ENCODE measurements at regions not wholly inside any gene's neighbourhood (a gene's known extent, or its start where the extent isn't known, plus 50 kb on each side); places are given as distances from the start of the nearest gene placed in this dataset.
"Not testable (repeated sequence)": the region's sequence is repeated elsewhere in the genome, so short reads cannot be mapped to it uniquely, and the experiment has no call there.

DNA sequence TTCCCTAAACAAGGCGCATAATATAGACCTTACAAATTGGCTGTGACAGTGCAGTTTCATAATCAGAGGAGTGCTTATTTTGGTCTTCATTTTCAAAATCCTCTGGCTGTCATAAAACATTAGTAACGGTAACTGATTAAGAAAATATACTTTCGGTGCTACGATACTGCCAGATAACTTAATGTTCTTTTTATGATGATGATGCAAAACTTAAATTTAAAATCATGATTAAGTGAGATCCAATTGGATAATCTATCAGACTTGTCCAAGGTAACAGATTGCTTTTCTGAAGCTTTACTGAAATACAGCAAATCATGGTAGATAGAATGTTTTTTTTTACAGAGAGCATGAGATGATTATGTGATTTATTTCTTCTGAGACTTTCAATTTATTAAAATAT lies 364.2 kb upstream of the CNTN3 start:
- no peaks in the 10 kb centered on the region for H3K36me3 Mint-ChIP-seq (ENCODE audit: low read depth)
- peaks cover 1% of the 10 kb centered on the region for H3K9me3 Mint-ChIP-seq
- intact Hi-C loops (cut with micrococcal nuclease), result no loop called here
- no peaks in the 10 kb centered on the region for H3K4me1 Mint-ChIP-seq (ENCODE audit: low read depth)
- H3K4me3 Mint-ChIP-seq, result no peak overlapping the region
- H3K27ac Mint-ChIP-seq, result no peak overlapping the region
- H3K27me3 Mint-ChIP-seq, result no peaks in the 10 kb centered on the region

DNA sequence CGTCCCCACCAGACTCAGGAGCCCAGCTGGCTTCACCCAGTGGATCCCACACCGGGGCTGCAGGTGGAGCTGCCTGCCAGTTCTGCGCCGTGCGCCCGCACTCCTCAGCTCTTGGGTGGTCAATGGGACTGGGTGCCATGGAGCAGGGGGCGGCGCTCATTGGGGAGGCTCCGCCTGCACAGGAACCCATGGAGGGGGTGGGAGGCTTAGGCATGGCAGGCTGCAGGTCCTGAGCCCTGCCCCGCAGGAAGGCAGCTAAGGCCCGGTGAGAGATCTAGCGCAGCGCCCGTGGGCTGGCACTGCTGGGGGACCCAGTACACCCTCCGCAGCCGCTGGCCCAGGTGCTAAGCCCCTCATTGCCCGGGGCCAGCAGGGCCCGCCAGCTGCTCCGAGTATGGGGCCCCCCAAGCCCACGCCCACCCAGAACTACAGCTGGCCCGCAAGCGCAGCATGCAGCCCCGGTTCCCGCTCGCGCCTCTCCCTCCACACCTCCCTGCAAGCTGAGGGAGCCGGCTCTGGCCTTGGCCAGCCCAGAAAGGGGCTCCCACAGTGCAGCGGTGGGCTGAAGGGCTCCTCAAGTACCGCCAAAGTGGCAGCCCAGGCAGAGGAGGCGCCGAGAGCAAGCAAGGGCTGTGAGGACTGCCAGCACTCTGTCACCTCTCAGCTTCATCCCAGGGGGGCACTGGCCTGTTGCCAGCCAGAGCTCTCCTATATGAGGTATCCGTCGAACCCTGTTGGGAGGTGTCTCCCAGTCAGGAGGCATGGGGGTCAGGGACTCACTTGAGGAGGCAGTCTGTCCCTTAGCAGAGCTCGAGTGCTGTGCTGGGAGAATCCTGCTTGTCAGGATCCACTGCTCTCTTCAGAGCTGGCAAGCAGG lies 370.8 kb upstream of the CNTN3 start:
- H3K27me3 Mint-ChIP-seq; intact Hi-C loops (cut with micrococcal nuclease); H3K36me3 Mint-ChIP-seq (ENCODE audit: low read depth); H3K4me1 Mint-ChIP-seq (ENCODE audit: low read depth); H3K4me3 Mint-ChIP-seq; H3K27ac Mint-ChIP-seq: not testable (repeated sequence)
- H3K9me3 Mint-ChIP-seq, result peaks cover 27% of the 10 kb centered on the region

DNA sequence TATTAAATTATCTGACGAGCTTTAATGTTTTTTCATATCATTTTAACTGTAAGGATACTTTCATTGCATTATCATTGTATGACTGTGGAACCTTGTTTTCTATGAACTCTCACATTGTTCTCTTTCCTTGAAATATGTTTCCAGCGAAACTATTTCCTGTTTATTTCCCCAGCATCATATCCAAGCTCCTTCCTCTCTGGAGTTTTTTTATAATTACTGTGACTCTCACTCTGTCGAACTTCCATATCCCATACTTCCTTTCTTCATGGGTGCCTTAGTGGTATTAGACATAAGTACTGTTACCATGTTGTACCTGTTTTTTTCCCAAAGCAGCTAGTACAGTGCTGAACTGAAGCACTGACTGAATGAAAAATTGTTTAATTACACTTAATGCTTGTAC lies 373.6 kb upstream of the CNTN3 start:
- Mint-ChIP-seq H3K4me3 (no peak overlapping the region), H3K4me1 (ENCODE audit: low read depth) (no peaks in the 10 kb centered on the region), H3K27ac (no peak overlapping the region), H3K27me3 (no peaks in the 10 kb centered on the region), H3K9me3 (peaks cover 27% of the 10 kb centered on the region), H3K36me3 (ENCODE audit: low read depth) (no peaks in the 10 kb centered on the region)
- intact Hi-C loops (cut with micrococcal nuclease), result no loop called here

DNA sequence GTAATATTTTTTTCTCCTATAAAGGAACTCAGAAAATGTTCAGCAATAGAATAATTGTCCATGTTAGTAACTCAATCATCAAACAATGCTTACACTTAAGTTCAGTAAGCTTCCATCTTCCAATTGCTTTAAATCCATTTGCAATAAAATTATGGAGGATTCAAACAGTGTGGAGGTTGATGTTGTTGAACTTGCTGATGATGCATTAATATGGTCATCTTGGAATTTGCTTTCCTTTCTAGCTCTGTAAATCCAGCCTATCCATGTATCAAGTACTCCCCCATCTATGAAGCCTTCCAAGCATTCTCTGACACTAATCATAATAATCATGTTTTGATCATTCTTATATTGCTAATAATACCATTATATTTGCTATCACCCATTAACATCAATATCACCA lies 378.4 kb upstream of the CNTN3 start:
- intact Hi-C loops (cut with micrococcal nuclease), result no loop called here
- no peaks in the 10 kb centered on the region for H3K27me3 Mint-ChIP-seq
- H3K36me3 Mint-ChIP-seq (ENCODE audit: low read depth), result no peaks in the 10 kb centered on the region
- no peaks in the 10 kb centered on the region for H3K9me3 Mint-ChIP-seq
- no peak overlapping the region for H3K27ac Mint-ChIP-seq
- H3K4me1 Mint-ChIP-seq (ENCODE audit: low read depth), result no peaks in the 10 kb centered on the region
- no peak overlapping the region for H3K4me3 Mint-ChIP-seq

DNA sequence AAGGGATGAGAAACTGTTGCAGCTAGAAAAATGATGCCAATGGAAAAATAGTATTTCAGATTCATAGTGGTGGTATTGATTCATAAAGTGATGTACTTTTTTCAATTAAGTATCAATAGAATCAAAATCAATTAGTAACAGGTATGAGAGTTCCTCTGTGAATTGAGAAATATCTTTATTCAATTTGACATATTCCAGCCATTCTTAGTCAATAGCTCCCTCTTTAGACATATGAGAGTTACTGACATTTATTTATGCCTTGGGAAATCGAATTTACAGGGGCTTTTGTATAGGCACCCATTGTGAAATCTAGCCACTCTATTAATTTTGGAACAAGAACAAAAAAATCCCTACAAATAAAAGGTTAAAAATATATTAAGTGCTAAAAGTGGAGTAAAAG lies 386.9 kb upstream of the CNTN3 start:
- H3K36me3 Mint-ChIP-seq (ENCODE audit: low read depth), result no peaks in the 10 kb centered on the region
- no peaks in the 10 kb centered on the region for H3K27me3 Mint-ChIP-seq
- intact Hi-C loops (cut with micrococcal nuclease), result no loop called here

DNA sequence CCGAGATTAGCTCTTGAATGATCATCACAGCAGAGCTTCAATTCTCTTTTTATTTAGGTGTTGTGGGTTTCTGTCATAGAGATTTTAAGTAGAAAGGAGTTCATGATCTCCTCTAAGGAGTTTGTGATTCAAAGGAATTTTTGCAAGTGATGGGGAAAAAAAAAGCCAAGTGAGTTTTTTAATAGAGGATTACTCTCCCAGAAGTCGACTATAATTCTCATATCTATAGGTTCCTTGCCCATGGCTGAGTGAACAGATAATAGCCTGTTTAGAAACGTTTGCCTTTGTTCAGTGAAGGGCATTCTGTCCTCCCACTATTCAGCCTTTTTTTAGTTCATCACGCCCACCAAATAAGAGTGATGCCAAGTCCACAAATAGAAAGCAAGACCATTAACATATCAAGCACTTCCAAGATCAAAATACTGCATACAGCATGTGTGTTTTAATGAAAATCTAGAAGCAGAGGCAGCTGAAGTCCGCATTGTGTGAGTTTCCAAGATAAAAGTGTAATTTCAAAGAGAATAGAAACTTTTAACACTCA lies 398.4 kb upstream of the CNTN3 start:
- H3K27me3 Mint-ChIP-seq, result no peaks in the 10 kb centered on the region
- H3K9me3 Mint-ChIP-seq, result peaks cover 6% of the 10 kb centered on the region
- no peaks in the 10 kb centered on the region for H3K4me1 Mint-ChIP-seq (ENCODE audit: low read depth)
- no peaks in the 10 kb centered on the region for H3K36me3 Mint-ChIP-seq (ENCODE audit: low read depth)
- no peak overlapping the region for H3K4me3 Mint-ChIP-seq
- intact Hi-C loops (cut with micrococcal nuclease), result no loop called here
- H3K27ac Mint-ChIP-seq, result no peak overlapping the region

More for the DNA sequence above, 386.9 kb upstream of the CNTN3 start:
- H3K4me3 Mint-ChIP-seq, result no peak overlapping the region
- no peaks in the 10 kb centered on the region for H3K9me3 Mint-ChIP-seq
- H3K4me1 Mint-ChIP-seq (ENCODE audit: low read depth), result no peaks in the 10 kb centered on the region
- no peak overlapping the region for H3K27ac Mint-ChIP-seq

DNA sequence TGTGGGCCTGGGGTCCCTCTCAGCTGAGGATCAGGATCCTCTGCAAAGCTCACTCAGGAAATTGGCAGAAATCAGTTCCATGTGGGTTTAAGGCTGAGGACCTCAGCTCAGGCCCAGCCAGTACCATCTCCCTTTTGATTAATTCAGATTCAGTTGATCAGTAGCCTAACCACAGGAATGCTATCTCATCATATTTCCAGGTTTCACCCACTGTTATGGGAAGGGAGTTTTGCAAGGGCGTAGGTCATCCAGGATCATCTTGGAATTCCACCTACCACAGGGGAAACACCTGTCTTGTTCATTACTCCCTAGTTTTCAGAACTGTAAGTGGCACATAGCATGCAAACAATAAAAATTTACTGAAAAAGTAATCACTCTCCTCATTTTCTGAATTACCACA lies 399.5 kb upstream of the CNTN3 start:
- no peaks in the 10 kb centered on the region for H3K36me3 Mint-ChIP-seq (ENCODE audit: low read depth)
- no peak overlapping the region for H3K4me3 Mint-ChIP-seq
- H3K4me1 Mint-ChIP-seq (ENCODE audit: low read depth), result no peaks in the 10 kb centered on the region
- no peaks in the 10 kb centered on the region for H3K27me3 Mint-ChIP-seq
- intact Hi-C loops (cut with micrococcal nuclease), result no loop called here
- H3K9me3 Mint-ChIP-seq, result peaks cover 6% of the 10 kb centered on the region
- H3K27ac Mint-ChIP-seq, result no peak overlapping the region

DNA sequence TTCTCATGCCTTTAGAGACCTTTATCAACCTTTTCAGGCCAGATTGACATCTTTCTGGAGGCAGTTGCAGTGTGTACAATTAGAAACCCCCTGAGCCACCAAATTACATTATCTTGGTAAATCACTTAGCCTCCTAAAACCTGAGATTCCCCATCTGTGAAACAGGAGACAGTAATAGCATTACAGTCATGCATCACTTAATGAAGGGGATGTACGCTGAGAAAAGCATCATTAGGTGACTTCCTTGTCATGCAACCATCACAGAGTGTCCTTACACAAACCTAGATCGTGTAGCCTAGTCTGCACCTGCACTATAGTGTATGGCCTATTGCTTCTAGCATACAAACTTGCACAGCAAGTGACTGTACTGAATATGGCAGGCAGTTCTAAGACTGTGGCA lies 400.8 kb upstream of the CNTN3 start:
- Mint-ChIP-seq H3K36me3 (ENCODE audit: low read depth) (no peaks in the 10 kb centered on the region), H3K27ac (no peak overlapping the region), H3K4me3 (no peak overlapping the region), H3K9me3 (peaks cover 2% of the 10 kb centered on the region), H3K4me1 (ENCODE audit: low read depth) (no peaks in the 10 kb centered on the region), H3K27me3 (no peaks in the 10 kb centered on the region)
- intact Hi-C loops (cut with micrococcal nuclease), result no loop called here

DNA sequence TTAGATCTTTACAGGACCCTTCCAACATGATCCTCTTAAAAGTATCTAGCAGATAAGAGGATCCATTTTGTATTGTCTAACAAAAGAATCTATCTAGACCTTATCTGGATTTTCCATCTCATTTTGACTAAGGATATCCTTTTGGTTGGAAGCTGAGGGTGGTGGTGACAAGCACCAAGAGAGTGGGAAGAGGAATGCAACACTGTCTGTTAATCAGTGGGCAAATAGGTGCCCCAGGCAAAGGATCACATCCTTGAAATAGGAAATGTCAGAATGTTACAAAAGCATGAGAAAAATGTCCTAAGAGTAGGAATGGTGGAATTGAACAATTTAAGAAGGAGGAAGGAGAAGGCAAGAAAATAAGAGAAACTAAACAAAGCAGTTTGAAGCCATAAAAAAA lies 420.7 kb upstream of the CNTN3 start:
- intact Hi-C loops (cut with micrococcal nuclease), result no loop called here
- H3K4me1 Mint-ChIP-seq (ENCODE audit: low read depth), result no peaks in the 10 kb centered on the region
- no peak overlapping the region for H3K4me3 Mint-ChIP-seq
- peaks cover 3% of the 10 kb centered on the region for H3K9me3 Mint-ChIP-seq
- no peaks in the 10 kb centered on the region for H3K27me3 Mint-ChIP-seq
- no peak overlapping the region for H3K27ac Mint-ChIP-seq
- H3K36me3 Mint-ChIP-seq (ENCODE audit: low read depth), result no peaks in the 10 kb centered on the region

DNA sequence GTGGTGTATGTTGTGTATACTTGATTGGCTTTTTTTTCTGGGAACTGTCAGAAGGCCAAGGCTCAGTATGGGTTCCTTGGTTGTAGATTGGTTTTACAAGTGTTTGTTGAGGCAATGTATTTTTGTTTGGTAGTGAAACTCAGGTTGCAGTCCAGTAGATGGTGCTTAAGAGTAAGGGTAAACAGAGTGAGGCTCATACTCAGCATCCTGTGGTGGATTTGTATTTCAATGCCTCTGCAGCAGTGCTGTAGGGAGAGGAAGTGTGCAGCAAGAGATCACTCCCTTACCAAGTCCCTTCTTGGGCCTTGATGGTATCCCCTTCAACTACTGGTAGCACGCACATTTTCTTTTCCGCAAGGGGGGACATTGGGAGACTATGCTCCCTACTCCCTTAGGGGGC lies 428.5 kb upstream of the CNTN3 start:
- intact Hi-C loops (cut with micrococcal nuclease), result no loop called here
- no peaks in the 10 kb centered on the region for H3K4me1 Mint-ChIP-seq (ENCODE audit: low read depth)
- no peaks in the 10 kb centered on the region for H3K36me3 Mint-ChIP-seq (ENCODE audit: low read depth)
- no peak overlapping the region for H3K4me3 Mint-ChIP-seq
- no peaks in the 10 kb centered on the region for H3K27me3 Mint-ChIP-seq
- no peak overlapping the region for H3K27ac Mint-ChIP-seq
- H3K9me3 Mint-ChIP-seq, result peaks cover 60% of the 10 kb centered on the region

DNA sequence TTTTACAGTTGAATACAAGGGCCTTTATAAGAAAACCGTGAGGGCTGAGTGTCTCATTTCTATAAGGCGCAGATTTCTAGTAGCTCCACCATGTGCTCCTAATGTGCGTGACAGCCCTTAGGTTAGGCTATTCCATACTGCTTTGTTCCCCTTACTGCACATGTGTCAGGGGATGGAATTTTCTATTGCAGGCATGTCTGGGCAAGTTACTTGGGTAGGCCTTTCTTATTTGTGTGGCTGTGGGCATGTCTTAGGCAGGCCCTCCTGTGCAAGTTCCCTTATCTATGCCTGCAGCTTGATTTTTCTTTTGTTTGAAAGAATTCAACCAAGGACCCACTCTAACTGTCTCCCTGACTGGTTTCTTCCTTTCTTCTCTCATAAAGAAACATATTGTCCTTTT lies 434.2 kb upstream of the CNTN3 start:
- Mint-ChIP-seq H3K27me3 (no peaks in the 10 kb centered on the region), H3K27ac (no peak overlapping the region), H3K36me3 (ENCODE audit: low read depth) (no peaks in the 10 kb centered on the region), H3K4me1 (ENCODE audit: low read depth) (no peaks in the 10 kb centered on the region), H3K4me3 (no peak overlapping the region), H3K9me3 (peaks cover 37% of the 10 kb centered on the region)
- intact Hi-C loops (cut with micrococcal nuclease), result no loop called here

DNA sequence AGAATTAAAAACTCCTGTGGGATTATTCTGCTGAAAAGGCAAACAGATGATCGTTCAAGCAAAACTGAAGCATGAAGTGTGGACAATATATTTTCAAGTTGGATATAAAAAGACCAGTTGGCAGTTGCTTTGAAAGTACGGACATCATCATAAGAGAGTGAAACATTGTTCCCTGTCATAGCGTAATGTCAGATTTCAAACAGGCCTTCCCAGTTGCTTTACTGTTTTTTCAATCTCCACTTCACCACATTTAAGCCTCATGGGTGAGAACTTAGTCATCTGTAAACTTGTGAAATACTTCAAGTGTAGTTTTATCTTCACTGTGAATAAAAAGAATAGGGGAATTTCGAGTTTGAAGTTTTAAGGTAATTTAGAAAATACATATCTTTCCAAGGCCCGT lies 435.1 kb upstream of the CNTN3 start:
- intact Hi-C loops (cut with micrococcal nuclease), result no loop called here
- H3K27me3 Mint-ChIP-seq, result no peaks in the 10 kb centered on the region
- no peaks in the 10 kb centered on the region for H3K36me3 Mint-ChIP-seq (ENCODE audit: low read depth)
- no peak overlapping the region for H3K27ac Mint-ChIP-seq
- H3K9me3 Mint-ChIP-seq, result peaks cover 35% of the 10 kb centered on the region
- H3K4me3 Mint-ChIP-seq, result no peak overlapping the region
- no peaks in the 10 kb centered on the region for H3K4me1 Mint-ChIP-seq (ENCODE audit: low read depth)

DNA sequence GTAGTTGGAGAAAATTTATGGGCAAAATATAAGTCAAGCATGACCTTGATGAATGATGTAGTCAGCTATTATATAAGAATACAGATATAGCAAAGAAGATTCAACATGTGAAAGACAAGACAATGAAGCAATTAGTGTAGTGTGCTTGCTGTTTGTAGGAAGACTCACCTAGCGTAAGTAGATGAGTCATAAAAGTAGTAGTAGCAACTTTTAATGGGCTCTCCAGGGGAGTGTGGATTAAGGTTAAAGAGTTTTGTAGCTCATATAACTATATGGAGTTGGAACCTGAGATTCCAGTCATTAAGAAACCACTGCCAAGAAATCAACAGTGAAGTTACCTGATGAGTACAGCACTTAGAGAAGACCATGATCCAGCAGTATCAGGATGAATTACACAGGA lies 444.7 kb upstream of the CNTN3 start:
- no peak overlapping the region for H3K4me3 Mint-ChIP-seq
- H3K27me3 Mint-ChIP-seq, result no peaks in the 10 kb centered on the region
- intact Hi-C loops (cut with micrococcal nuclease), result no loop called here
- no peaks in the 10 kb centered on the region for H3K36me3 Mint-ChIP-seq (ENCODE audit: low read depth)
- H3K27ac Mint-ChIP-seq, result no peak overlapping the region
- peaks cover 8% of the 10 kb centered on the region for H3K9me3 Mint-ChIP-seq
- H3K4me1 Mint-ChIP-seq (ENCODE audit: low read depth), result no peaks in the 10 kb centered on the region

DNA sequence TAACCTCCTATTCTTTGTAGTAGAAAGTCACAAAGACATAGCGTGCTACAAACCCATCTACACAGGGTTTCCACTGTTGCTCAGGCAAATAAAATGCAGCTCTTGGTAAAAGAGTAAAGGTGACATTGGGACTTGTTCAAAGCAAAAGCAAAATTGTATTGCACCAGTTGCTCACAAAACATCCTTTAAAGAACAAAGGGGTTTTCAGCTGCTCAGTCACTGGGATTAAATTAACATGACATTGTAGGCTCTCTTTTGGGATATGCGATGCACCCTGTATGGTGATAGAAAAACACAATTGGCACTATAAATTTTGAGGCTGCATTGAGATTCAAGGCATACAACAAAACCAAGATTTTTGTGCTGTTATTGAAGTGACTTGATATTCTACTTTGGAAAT lies 447.3 kb upstream of the CNTN3 start:
- Mint-ChIP-seq H3K27me3 (no peaks in the 10 kb centered on the region), H3K36me3 (ENCODE audit: low read depth) (no peaks in the 10 kb centered on the region), H3K4me1 (ENCODE audit: low read depth) (no peaks in the 10 kb centered on the region), H3K9me3 (peaks cover 12% of the 10 kb centered on the region), H3K27ac (no peak overlapping the region), H3K4me3 (no peak overlapping the region)
- intact Hi-C loops (cut with micrococcal nuclease), result no loop called here

DNA sequence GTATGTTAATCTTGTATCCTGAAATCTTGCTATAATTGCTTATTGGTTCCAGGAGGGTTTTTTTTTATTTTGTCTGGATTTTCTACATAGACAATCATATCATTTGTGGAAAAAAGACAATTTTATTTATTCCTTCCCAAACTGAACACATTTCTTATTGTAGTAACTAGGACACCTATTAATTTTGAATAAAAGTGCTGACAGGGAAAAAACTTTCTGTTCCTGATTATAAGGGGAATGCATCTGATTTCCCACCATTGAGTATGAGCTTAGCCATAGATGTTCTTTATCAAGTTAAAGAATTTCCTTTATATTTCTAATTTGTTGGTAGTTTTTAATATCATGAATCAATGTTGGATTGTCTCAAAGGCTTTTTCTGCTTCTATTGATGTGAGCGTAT lies 460.7 kb upstream of the CNTN3 start:
- H3K9me3 Mint-ChIP-seq, result peaks cover 24% of the 10 kb centered on the region

More for the DNA sequence above, 460.7 kb upstream of the CNTN3 start:
- H3K36me3 Mint-ChIP-seq (ENCODE audit: low read depth), result no peaks in the 10 kb centered on the region
- H3K27ac Mint-ChIP-seq, result no peak overlapping the region
- no peaks in the 10 kb centered on the region for H3K4me1 Mint-ChIP-seq (ENCODE audit: low read depth)
- intact Hi-C loops (cut with micrococcal nuclease), result no loop called here
- no peaks in the 10 kb centered on the region for H3K27me3 Mint-ChIP-seq
- no peak overlapping the region for H3K4me3 Mint-ChIP-seq

All from dendritic cell treated with granulocyte-macrophage colony-stimulating factor and Interleukin-4, amounts not matched to agents 40 ng/mL and 50 ng/mL, for 4 days (primary cell).